DOHH2 (cell line): ENCODE measurements at regions not wholly inside any gene's neighbourhood (a gene's known extent, or its start where the extent isn't known, plus 50 kb on each side); places are given as distances from the start of the nearest gene placed in this dataset.

Experiments used
- CTCF ChIP-seq: fragments of 200-600 bp; sonication (generic); IDR thresholded peaks from one replicate; pipeline ENCODE4 v1.5.1; 2014; ENCODE audit warnings: antibody characterized with exemption, mild to moderate bottlenecking, low read depth, low read length; ENCODE audit not compliant: poor library complexity, severe bottlenecking
- EZH2phosphoT487 ChIP-seq: fragments of 200-600 bp; sonication (generic); IDR thresholded peaks from 2 replicates; pipeline ENCODE4 v1.6.1; 2017; ENCODE audit warnings: borderline replicate concordance, mild to moderate bottlenecking, antibody characterized with exemption, low read length, moderate library complexity, mixed read lengths

- TF ChIP-seq CTCF (no peak), EZH2phosphoT487 (no peak)
Observed at GRCh38 chr3:43979645-43980044, 262.0 kb upstream of the TOPAZ1 start.
